ENCODE measurements at regions not wholly inside any gene's neighbourhood (a gene's known extent, or its start where the extent isn't known, plus 50 kb on each side); places are given as distances from the start of the nearest gene placed in this dataset.
"Not testable (repeated sequence)": the region's sequence is repeated elsewhere in the genome, so short reads cannot be mapped to it uniquely, and the experiment has no call there.

DNA sequence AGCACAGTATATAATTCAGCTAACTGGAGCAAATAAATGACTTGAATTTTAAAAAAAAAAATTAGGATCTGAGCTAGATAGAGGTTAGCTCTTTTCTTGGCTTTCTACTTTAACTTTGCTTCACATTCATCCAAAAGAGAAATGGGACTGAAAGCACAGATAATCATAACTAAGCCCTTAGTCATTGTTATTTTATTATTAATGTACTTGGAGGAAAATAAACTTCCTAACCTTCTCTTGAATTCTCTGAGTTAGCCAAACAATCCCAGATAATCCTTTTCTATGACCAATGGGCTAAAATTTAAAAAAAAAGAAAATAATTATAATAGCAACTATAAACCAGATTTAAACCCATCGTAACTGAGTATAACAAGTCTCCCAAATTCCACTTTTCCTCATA is 57.6 kb upstream of the RASA1 start:
- DNase-seq (ENCODE audit: low read depth): no peak
- H3K4me3 ChIP-seq (ENCODE audit: low read depth, low read length): no peak overlapping the region
- TF ChIP-seq, protein P1, sequence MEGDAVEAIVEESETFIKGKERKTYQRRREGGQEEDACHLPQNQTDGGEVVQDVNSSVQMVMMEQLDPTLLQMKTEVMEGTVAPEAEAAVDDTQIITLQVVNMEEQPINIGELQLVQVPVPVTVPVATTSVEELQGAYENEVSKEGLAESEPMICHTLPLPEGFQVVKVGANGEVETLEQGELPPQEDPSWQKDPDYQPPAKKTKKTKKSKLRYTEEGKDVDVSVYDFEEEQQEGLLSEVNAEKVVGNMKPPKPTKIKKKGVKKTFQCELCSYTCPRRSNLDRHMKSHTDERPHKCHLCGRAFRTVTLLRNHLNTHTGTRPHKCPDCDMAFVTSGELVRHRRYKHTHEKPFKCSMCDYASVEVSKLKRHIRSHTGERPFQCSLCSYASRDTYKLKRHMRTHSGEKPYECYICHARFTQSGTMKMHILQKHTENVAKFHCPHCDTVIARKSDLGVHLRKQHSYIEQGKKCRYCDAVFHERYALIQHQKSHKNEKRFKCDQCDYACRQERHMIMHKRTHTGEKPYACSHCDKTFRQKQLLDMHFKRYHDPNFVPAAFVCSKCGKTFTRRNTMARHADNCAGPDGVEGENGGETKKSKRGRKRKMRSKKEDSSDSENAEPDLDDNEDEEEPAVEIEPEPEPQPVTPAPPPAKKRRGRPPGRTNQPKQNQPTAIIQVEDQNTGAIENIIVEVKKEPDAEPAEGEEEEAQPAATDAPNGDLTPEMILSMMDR (conservative IDR thresholded peaks at IDR 0.05; ENCODE audit: low read depth, low read length): no peak

DNA sequence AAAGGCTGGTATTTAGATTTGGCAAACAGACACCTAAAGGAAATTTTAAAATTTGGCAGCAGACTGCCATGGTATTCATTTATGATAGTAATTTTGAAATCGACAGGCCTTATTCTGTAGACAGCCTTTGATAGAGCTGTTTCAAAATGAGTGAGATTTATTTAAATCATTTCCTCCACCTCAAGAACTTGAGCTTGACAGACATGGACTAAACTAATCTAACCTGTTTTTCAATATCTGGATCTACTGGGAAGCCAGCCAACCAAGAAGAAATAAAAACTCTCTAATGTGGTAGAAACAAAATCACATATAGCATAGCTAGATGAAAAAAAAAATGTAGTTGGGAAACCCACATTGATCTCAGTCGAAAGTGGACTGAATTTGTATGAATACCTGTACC is 56.9 kb upstream of the RASA1 start:
- TF ChIP-seq, protein P1 (conservative IDR thresholded peaks at IDR 0.05; ENCODE audit: low read depth, low read length): no peak
- DNase-seq (ENCODE audit: low read depth): no peak
- no peak overlapping the region for H3K4me3 ChIP-seq (ENCODE audit: low read depth, low read length)

DNA sequence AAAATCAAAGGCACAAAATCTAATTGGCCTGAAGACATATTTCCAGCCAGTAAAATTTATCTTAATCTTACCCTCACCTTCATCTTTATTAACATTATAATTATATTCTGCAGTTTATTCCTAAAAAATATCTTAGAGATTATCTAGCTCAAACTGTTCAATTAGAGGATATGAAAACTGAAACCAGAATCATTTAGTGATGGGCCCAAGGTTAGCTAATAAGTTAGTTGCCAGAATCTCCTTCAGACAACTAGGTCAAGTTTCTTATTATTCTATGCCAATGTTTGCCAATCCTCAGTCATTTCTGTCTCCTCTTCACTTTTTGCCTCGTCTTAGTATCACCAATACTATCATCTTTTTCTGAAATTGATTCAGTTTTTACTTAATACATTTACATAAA is 56.0 kb upstream of the RASA1 start:
- TF ChIP-seq, protein P1 (conservative IDR thresholded peaks at IDR 0.05; ENCODE audit: low read depth, low read length): no peak
- H3K4me3 ChIP-seq (ENCODE audit: low read depth, low read length): no peak overlapping the region
- DNase-seq (ENCODE audit: low read depth): no peak

GRCh38 chr5:87212183-87212582 is 55.5 kb upstream of the RASA1 start:
- H3K4me3 ChIP-seq (ENCODE audit: low read depth, low read length); DNase-seq (ENCODE audit: low read depth): not testable (repeated sequence)

GRCh38 chr5:87217480-87217879 is 50.2 kb upstream of the RASA1 start:
- not testable (repeated sequence) for H3K4me3 ChIP-seq (ENCODE audit: low read depth, low read length); DNase-seq (ENCODE audit: low read depth)
